Naive thymus-derived CD8-positive, alpha-beta T cell (primary cell): ENCODE measurements at regions not wholly inside any gene's neighbourhood (a gene's known extent, or its start where the extent isn't known, plus 50 kb on each side); places are given as distances from the start of the nearest gene placed in this dataset.

Source experiments
- ATAC-seq, 2 donors: fragments of 150-1000 bp; cut with Tn5 transposase in 1 of 2; sonication (Bioruptor Pico), chemical (Tn5 transposase) in 1 of 2; 1 replicate in 1 of 2; 2 replicates in 1 of 2; pipeline ENCODE4 v1.10.0; 2021; ENCODE audit warnings: mild to moderate bottlenecking in 2 of 2, moderate library complexity in 2 of 2
- POLR2A ChIA-PET: fragments of 350-600 bp; sonication (Branson Sonifier 250); formaldehyde crosslinking; loops from one replicate; lab custom pipeline; 2021; ENCODE audit warnings: antibody characterized with exemption; lab: Charles Lee
- DNase-seq, 10 donors: peaks; one replicate each; pipeline versions ENCODE4 v3.0.0 to v3.0.0-alpha.2; 2020 to 2022
- H3K27ac Mint-ChIP-seq, 10 donors: one replicate each; pipeline ENCODE4 v1.8.0; 2020 to 2022; ENCODE audit warnings: mild to moderate bottlenecking in 10 of 10, mixed read lengths in 10 of 10, moderate library complexity in 4 of 10, inconsistent platforms in 1 of 10
- H3K27me3 Mint-ChIP-seq, 5 donors: one replicate each; pipeline ENCODE4 v1.8.0; 2021 to 2022; ENCODE audit warnings: mixed read lengths in 5 of 5
- H3K36me3 Mint-ChIP-seq, 3 donors: one replicate each; pipeline ENCODE4 v1.8.0; 2020 to 2022; ENCODE audit warnings: mixed read lengths in 3 of 3, mild to moderate bottlenecking in 2 of 3, inconsistent platforms in 1 of 3
- H3K4me1 Mint-ChIP-seq, 4 donors: one replicate each; pipeline ENCODE4 v1.8.0; 2021 to 2022; ENCODE audit warnings: mixed read lengths in 4 of 4
- H3K4me3 Mint-ChIP-seq, 10 donors: one replicate each; pipeline ENCODE4 v1.8.0; 2020 to 2022; ENCODE audit warnings: mild to moderate bottlenecking in 10 of 10, mixed read lengths in 10 of 10, moderate library complexity in 6 of 10, inconsistent platforms in 1 of 10
- H3K9me3 Mint-ChIP-seq, 9 donors: one replicate each; pipeline ENCODE4 v1.8.0; 2020 to 2022; ENCODE audit warnings: mixed read lengths in 9 of 9, mild to moderate bottlenecking in 3 of 9, inconsistent platforms in 1 of 9, moderate library complexity in 1 of 9

DNA sequence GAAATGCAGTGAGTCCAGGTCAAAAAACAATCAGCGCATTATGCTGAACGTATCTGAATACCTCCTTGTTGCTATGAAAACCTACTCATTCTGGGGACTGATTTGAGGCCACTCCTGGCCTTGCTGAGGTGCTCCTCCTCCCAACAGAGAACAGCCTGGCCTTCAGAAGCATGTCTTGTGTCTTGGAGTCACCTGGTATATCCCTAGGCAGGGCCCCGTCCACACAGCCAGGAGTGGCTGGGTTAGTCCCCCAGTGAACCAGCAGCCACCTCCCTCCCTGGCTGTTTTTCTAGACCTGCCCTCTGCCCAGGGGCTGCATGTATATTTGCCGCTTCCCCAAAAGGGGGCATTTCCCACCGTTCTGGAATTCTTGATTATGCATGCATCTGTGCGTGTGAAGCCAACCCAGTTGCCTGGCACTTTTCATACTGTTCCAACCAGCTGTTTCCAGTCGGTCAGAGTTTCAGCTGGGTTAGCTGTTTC, 99.2 kb upstream of the SPATA31C2 start:
- Mint-ChIP-seq H3K4me3 (peak overlapping the region in 2 of 10 donors; percentile 12 to 36), H3K27ac (peak overlapping the region in 2 of 10 donors; percentile 43 to 71), H3K9me3 (peaks cover 0 to 3% (median 2%) of the 10 kb centered on the region in 9 donors), H3K4me1 (peaks cover 10 to 22% (median 12%) of the 10 kb centered on the region in 4 donors), H3K36me3 (peaks cover 0 to 2% (median 0%) of the 10 kb centered on the region in 3 donors), H3K27me3 (peaks cover 7 to 27% (median 9%) of the 10 kb centered on the region in 5 donors)
- no peak for ATAC-seq
- POLR2A ChIA-PET: no interaction called here
- DNase-seq: no peak

DNA sequence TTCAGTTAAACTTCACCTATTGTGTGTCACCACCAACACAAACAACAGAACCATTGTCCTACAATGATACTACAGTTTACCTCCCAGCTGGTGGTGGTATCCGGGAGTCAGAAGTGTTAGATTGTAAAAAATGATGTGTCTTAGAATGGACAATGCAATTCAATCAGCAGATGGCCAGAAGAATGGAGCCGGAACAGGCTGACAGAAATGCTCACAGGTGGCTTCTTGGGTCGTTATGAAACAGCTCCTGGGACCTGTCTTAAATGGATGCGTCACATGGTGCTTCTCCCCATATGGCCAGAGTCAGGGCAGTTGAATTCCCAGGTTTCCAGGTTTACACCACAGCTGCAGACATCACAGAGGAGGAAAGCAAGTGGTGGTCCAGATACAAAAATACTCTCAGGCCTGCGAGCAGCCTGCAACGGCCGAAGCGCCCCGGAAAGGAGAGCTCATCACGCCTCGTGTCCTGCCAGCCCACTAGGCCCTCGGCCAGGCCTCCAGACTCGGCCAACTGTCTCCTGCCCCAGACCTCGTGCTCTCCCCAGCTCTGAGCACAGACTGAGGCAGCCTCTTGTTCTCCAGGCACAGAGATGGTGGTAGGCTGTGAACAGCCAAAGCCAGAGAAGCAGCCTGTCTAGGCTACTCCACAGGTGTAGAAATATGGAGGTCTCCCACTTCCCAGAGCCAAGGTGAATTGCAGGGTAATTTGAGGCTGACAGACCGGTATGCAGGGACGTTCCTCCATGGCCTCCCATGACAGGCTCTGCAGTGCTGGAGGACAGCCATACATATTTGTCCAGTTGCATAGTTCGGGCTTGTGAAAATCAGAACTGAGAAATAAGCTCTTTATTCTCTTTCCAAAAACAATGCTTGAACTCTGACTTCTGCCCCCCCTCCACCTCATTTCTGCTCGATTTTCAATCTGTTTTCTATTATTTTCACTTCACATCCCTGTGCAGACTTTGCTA, 98.5 kb upstream of the SPATA31C2 start:
- POLR2A ChIA-PET: no interaction called here
- Mint-ChIP-seq H3K9me3 (peaks cover 1 to 9% (median 5%) of the 10 kb centered on the region in 9 donors), H3K36me3 (peaks cover 0 to 9% (median 0%) of the 10 kb centered on the region in 3 donors), H3K27ac (peak overlapping the region in 1 of 10 donors; percentile 71), H3K27me3 (peaks cover 7 to 28% (median 11%) of the 10 kb centered on the region in 5 donors), H3K4me3 (no peak overlapping the region), H3K4me1 (peaks cover 10 to 22% (median 12%) of the 10 kb centered on the region in 4 donors)
- ATAC-seq (no peak), DNase-seq (no peak)

DNA sequence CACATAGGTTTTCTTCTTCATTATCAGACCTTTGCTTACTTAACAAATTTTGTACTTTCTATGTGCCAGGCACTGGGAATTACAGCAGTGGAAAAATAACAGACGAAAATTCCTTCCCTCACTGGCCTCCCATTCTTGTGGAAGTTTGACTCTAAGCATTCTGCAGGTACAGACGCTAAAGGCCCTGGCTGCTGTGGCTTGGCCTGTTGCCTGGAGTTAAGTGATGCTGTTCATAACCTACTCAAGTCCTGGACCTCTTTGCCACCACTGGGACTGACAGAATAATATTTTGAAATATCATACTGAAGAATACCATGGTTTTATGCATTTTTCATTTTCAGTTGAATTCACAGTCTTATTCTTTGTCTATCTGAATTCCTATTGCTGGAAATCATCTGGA, 97.3 kb upstream of the SPATA31C2 start:
- POLR2A ChIA-PET: no interaction called here
- ATAC-seq (no peak), DNase-seq (no peak)
- peaks cover 1 to 9% (median 5%) of the 10 kb centered on the region in 9 donors for H3K9me3 Mint-ChIP-seq
- peaks cover 10 to 22% (median 12%) of the 10 kb centered on the region in 4 donors for H3K4me1 Mint-ChIP-seq
- peaks cover 0 to 9% (median 0%) of the 10 kb centered on the region in 3 donors for H3K36me3 Mint-ChIP-seq
- no peak overlapping the region for H3K4me3 Mint-ChIP-seq
- no peak overlapping the region for H3K27ac Mint-ChIP-seq
- peaks cover 7 to 21% (median 8%) of the 10 kb centered on the region in 5 donors for H3K27me3 Mint-ChIP-seq

DNA sequence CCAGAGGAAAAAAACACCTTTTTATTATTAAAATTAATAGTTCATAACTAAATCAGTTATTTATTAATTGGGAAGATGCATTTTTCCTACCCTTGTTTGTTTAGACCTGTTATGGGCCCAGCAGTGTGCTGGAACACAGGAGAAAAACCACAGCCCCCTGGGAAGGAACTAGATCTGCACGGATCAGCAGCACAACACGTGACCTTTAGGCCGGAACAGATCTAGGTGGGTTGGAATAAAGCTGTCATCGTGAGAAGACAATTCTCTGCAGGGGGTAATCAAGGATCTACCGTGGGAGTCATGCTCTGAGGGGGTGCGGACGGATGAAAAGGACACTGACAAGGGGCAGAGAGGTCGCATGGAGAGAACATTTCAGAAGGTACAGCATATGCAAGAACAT, 95.8 kb upstream of the SPATA31C2 start:
- Mint-ChIP-seq H3K27ac (no peak overlapping the region), H3K4me3 (no peak overlapping the region), H3K36me3 (peaks cover 0 to 9% (median 0%) of the 10 kb centered on the region in 3 donors), H3K27me3 (peaks cover 1 to 17% (median 8%) of the 10 kb centered on the region in 5 donors), H3K9me3 (peaks cover 1 to 9% (median 5%) of the 10 kb centered on the region in 9 donors), H3K4me1 (peaks cover 10 to 18% (median 12%) of the 10 kb centered on the region in 4 donors)
- DNase-seq (no peak), ATAC-seq (no peak)
- POLR2A ChIA-PET: no interaction called here

GRCh38 chr9:88233091-88233490, 94.8 kb upstream of the SPATA31C2 start:
- peaks cover 0 to 16% (median 7%) of the 10 kb centered on the region in 5 donors for H3K27me3 Mint-ChIP-seq
- peaks cover 5 to 9% (median 8%) of the 10 kb centered on the region in 4 donors for H3K4me1 Mint-ChIP-seq
- peaks cover 1 to 9% (median 5%) of the 10 kb centered on the region in 9 donors for H3K9me3 Mint-ChIP-seq
- DNase-seq (no peak), ATAC-seq (no peak)
- H3K27ac Mint-ChIP-seq: no peak overlapping the region
- H3K4me3 Mint-ChIP-seq: no peak overlapping the region
- H3K36me3 Mint-ChIP-seq: peaks cover 0 to 9% (median 0%) of the 10 kb centered on the region in 3 donors
- POLR2A ChIA-PET: no interaction called here

GRCh38 chr9:88230612-88231011, 92.3 kb upstream of the SPATA31C2 start:
- Mint-ChIP-seq H3K4me3 (no peak overlapping the region), H3K36me3 (peaks cover 0 to 9% (median 0%) of the 10 kb centered on the region in 3 donors), H3K27me3 (peaks cover 0 to 10% (median 6%) of the 10 kb centered on the region in 5 donors), H3K27ac (no peak overlapping the region), H3K4me1 (no peaks in the 10 kb centered on the region), H3K9me3 (peaks cover 1 to 9% (median 5%) of the 10 kb centered on the region in 9 donors)
- POLR2A ChIA-PET: no interaction called here
- no peak for DNase-seq
- no peak for ATAC-seq

GRCh38 chr9:88229434-88229833, 91.2 kb upstream of the SPATA31C2 start:
- Mint-ChIP-seq H3K4me1 (no peaks in the 10 kb centered on the region), H3K36me3 (peaks cover 0 to 9% (median 0%) of the 10 kb centered on the region in 3 donors), H3K9me3 (peaks cover 1 to 9% (median 5%) of the 10 kb centered on the region in 9 donors), H3K27me3 (peaks cover 0 to 10% (median 5%) of the 10 kb centered on the region in 5 donors), H3K27ac (no peak overlapping the region), H3K4me3 (no peak overlapping the region)
- DNase-seq (no peak), ATAC-seq (no peak)
- POLR2A ChIA-PET: no interaction called here

DNA sequence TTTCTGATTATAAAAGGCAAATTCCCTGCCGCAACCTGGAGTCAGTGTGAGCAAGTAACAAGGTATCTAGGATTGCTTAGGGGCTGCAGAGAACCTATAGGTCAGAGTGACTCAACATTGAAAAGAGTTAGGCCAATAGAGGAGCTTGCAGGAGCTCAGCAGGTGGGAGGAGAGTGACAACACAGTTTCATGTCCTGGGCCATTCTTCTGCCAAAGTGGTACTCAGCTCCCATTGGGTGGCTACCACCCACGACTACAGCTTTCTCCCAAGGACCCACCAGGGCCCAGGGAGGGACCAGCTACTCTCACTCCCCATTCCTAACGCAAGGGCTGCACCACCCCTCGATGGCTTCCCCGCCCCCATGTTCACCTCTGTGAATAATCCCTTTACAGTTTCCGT, 86.7 kb upstream of the SPATA31C2 start:
- ATAC-seq: no peak
- Mint-ChIP-seq H3K4me3 (no peak overlapping the region), H3K36me3 (no peaks in the 10 kb centered on the region), H3K27me3 (peaks cover 3 to 17% (median 10%) of the 10 kb centered on the region in 5 donors), H3K9me3 (no peaks in the 10 kb centered on the region), H3K4me1 (no peaks in the 10 kb centered on the region), H3K27ac (peak overlapping the region in 1 of 10 donors; percentile 0)
- POLR2A ChIA-PET: no interaction called here
- DNase-seq: no peak

GRCh38 chr9:88221105-88221504, 82.8 kb upstream of the SPATA31C2 start:
- Mint-ChIP-seq H3K27ac (no peak overlapping the region), H3K4me1 (no peaks in the 10 kb centered on the region), H3K36me3 (no peaks in the 10 kb centered on the region), H3K4me3 (no peak overlapping the region), H3K9me3 (no peaks in the 10 kb centered on the region), H3K27me3 (peaks cover 5 to 27% (median 18%) of the 10 kb centered on the region in 5 donors)
- POLR2A ChIA-PET: no interaction called here
- ATAC-seq (no peak), DNase-seq (no peak)

DNA sequence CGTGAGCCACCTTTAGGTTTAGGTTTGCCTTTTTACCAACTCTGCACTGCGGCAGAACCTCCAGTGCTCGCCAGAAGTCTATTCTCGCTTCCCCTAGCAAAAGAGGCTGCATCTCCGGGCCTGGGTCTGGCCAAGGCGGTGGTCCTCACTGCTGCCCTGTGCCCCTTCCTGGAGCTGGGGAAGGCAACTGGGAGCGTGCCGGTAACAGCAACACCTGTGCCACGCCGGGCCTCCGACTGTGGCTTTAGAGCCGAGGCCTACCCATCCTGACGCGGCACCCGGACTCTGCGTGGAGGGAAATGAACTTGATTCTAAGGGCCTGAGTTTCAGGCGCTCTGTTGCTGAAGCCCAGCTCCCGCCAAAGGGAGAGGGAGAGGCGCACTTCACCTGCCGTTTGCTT, 82.4 kb upstream of the SPATA31C2 start:
- POLR2A ChIA-PET: no interaction called here
- Mint-ChIP-seq H3K4me3 (no peak overlapping the region), H3K9me3 (no peaks in the 10 kb centered on the region), H3K36me3 (no peaks in the 10 kb centered on the region), H3K27ac (no peak overlapping the region), H3K4me1 (no peaks in the 10 kb centered on the region), H3K27me3 (peaks cover 5 to 32% (median 18%) of the 10 kb centered on the region in 5 donors)
- DNase-seq (no peak), ATAC-seq (no peak)

- no peak overlapping the region for H3K4me3 Mint-ChIP-seq
- no peaks in the 10 kb centered on the region for H3K36me3 Mint-ChIP-seq
- no peak overlapping the region for H3K27ac Mint-ChIP-seq
- DNase-seq: no peak
- peaks cover 0 to 5% (median 0%) of the 10 kb centered on the region in 9 donors for H3K9me3 Mint-ChIP-seq
- no peaks in the 10 kb centered on the region for H3K4me1 Mint-ChIP-seq
- H3K27me3 Mint-ChIP-seq: peaks cover 5 to 42% (median 18%) of the 10 kb centered on the region in 5 donors
- no peak for ATAC-seq
- POLR2A ChIA-PET: no interaction called here
Measured at GRCh38 chr9:88219601-88220000, 81.3 kb upstream of the SPATA31C2 start.

GRCh38 chr9:88218726-88219125, 80.5 kb upstream of the SPATA31C2 start:
- no peak overlapping the region for H3K27ac Mint-ChIP-seq
- POLR2A ChIA-PET: no interaction called here
- no peaks in the 10 kb centered on the region for H3K4me1 Mint-ChIP-seq
- peaks cover 5 to 42% (median 18%) of the 10 kb centered on the region in 5 donors for H3K27me3 Mint-ChIP-seq
- DNase-seq (no peak), ATAC-seq (no peak)
- H3K9me3 Mint-ChIP-seq: peaks cover 0 to 13% (median 4%) of the 10 kb centered on the region in 9 donors
- H3K4me3 Mint-ChIP-seq: no peak overlapping the region
- H3K36me3 Mint-ChIP-seq: peaks cover 0 to 3% (median 0%) of the 10 kb centered on the region in 3 donors
